Thyroid gland (tissue), 4 donors: ENCODE measurements at regions not wholly inside any gene's neighbourhood (a gene's known extent, or its start where the extent isn't known, plus 50 kb on each side); places are given as distances from the start of the nearest gene placed in this dataset.
"Not testable (repeated sequence)": the region's sequence is repeated elsewhere in the genome, so short reads cannot be mapped to it uniquely, and the experiment has no call there.

ENCODE experiments used
- DNase-seq, 2 donors: peaks; one replicate each; pipeline ENCODE4 v3.0.0-alpha.2; 2019
- H3K27ac ChIP-seq, 3 donors: fragments of 200-600 bp; sonication (generic); 1 replicate in 2 of 3; 2 replicates in 1 of 3; pipeline ENCODE4 v1.5.1; 2016 to 2019; ENCODE audit warnings: mild to moderate bottlenecking in 1 of 3, moderate library complexity in 1 of 3
- H3K27me3 ChIP-seq: fragments of 200-600 bp; sonication (generic); one replicate; pipeline ENCODE4 v1.5.1; 2019
- H3K36me3 ChIP-seq, 2 donors: fragments of 200-600 bp; sonication (generic); one replicate each; pipeline ENCODE4 v1.5.1; 2016 to 2019
- H3K4me1 ChIP-seq, 2 donors: fragments of 200-600 bp; sonication (generic); one replicate each; pipeline ENCODE4 v1.5.1; 2017 to 2019
- H3K4me3 ChIP-seq, 3 donors: fragments of 200-600 bp; sonication (generic); replicated peaks in 1 of 3; 1 replicate in 2 of 3; 2 replicates in 1 of 3; pipeline ENCODE4 v1.5.1; 2016; ENCODE audit warnings: mild to moderate bottlenecking in 1 of 3
- H3K9me3 ChIP-seq: fragments of 200-600 bp; sonication (generic); one replicate; pipeline ENCODE4 v1.5.1; 2017
- CTCF ChIP-seq, 6 experiments: fragments of 200-600 bp in 3 of 6; fragments of 450-650 bp in 3 of 6; sonication (generic) in 3 of 6; IDR thresholded peaks; one replicate each; pipeline ENCODE4 v1.5.1; 2016 to 2019; ENCODE audit warnings: antibody characterized with exemption in 6 of 6, mild to moderate bottlenecking in 2 of 6, inconsistent platforms in 1 of 6, moderate library complexity in 1 of 6
- POLR2A ChIP-seq, 2 donors: fragments of 450-650 bp; IDR thresholded peaks; one replicate each; pipeline ENCODE4 v1.6.1; 2017; ENCODE audit warnings: antibody characterized with exemption in 2 of 2, mild to moderate bottlenecking in 2 of 2, moderate library complexity in 1 of 2
- WGBS, 2 donors: methylation state at CpG; one replicate each; pipeline ENCODE4 v1.1.5; 2017; 5-methylcytosine and 5-hydroxymethylcytosine counted together
- intact Hi-C: fragments of 100-400 bp; cut with DNase I; formaldehyde crosslinking; loops from one replicate; pipeline ENCODE4 v1.15.1; 2023

GRCh38 chr3:153551536-153552285 lies 389.7 kb downstream of the RAP2B start:
- Histone ChIP-seq H3K27ac (no peak overlapping the region), H3K9me3 (no peaks in the 10 kb centered on the region), H3K4me3 (no peak overlapping the region), H3K4me1 (no peaks in the 10 kb centered on the region), H3K27me3 (no peaks in the 10 kb centered on the region), H3K36me3 (no peaks in the 10 kb centered on the region)
- 81 to 91% methylated on average over 4 of the region's 4 CpGs for WGBS, 2 donors
- TF ChIP-seq CTCF (IDR thresholded peaks at IDR 0.05) (no peak), POLR2A (IDR thresholded peaks at IDR 0.05) (no peak)
- DNase-seq: no peak
- intact Hi-C loops: no loop called here

- 85 to 88% methylated on average over 11 of the region's 11 CpGs for WGBS, 2 donors
- H3K27ac ChIP-seq: no peak overlapping the region
- no peaks in the 10 kb centered on the region for H3K36me3 ChIP-seq
- no peak overlapping the region for H3K4me3 ChIP-seq
- no peaks in the 10 kb centered on the region for H3K9me3 ChIP-seq
- TF ChIP-seq CTCF (IDR thresholded peaks at IDR 0.05): no peak
- no peak for TF ChIP-seq POLR2A (IDR thresholded peaks at IDR 0.05)
- H3K27me3 ChIP-seq: no peaks in the 10 kb centered on the region
- H3K4me1 ChIP-seq: no peaks in the 10 kb centered on the region
- intact Hi-C loops: no loop called here
- no peak for DNase-seq
These were observed 391.0 kb downstream of the RAP2B start for GRCh38 chr3:153552887-153553604.

GRCh38 chr3:153553605-153553945 lies 391.5 kb downstream of the RAP2B start:
- TF ChIP-seq CTCF (IDR thresholded peaks at IDR 0.05) (no peak), POLR2A (IDR thresholded peaks at IDR 0.05) (no peak)
- Histone ChIP-seq H3K4me3 (no peak overlapping the region), H3K27ac (no peak overlapping the region), H3K9me3 (no peaks in the 10 kb centered on the region), H3K27me3 (no peaks in the 10 kb centered on the region), H3K36me3 (no peaks in the 10 kb centered on the region), H3K4me1 (no peaks in the 10 kb centered on the region)
- intact Hi-C loops: no loop called here
- 78 to 84% methylated on average over 2 of the region's 2 CpGs for WGBS, 2 donors
- no peak for DNase-seq

- no peak for TF ChIP-seq CTCF (IDR thresholded peaks at IDR 0.05)
- no peak for TF ChIP-seq POLR2A (IDR thresholded peaks at IDR 0.05)
These were observed 393.9 kb downstream of the RAP2B start for GRCh38 chr3:153555919-153556318.

GRCh38 chr3:153559366-153559765 lies 397.3 kb downstream of the RAP2B start:
- H3K4me1 ChIP-seq, intact Hi-C loops, H3K4me3 ChIP-seq, H3K36me3 ChIP-seq, H3K27me3 ChIP-seq, H3K9me3 ChIP-seq, DNase-seq, H3K27ac ChIP-seq: not testable (repeated sequence)
- 86 to 90% methylated on average over 1 of the region's 1 CpG for WGBS, 2 donors

More at GRCh38 chr3:153555919-153556318, 393.9 kb downstream of the RAP2B start:
- Histone ChIP-seq H3K4me3 (no peak overlapping the region), H3K27ac (no peak overlapping the region), H3K4me1 (no peaks in the 10 kb centered on the region), H3K36me3 (no peaks in the 10 kb centered on the region), H3K27me3 (no peaks in the 10 kb centered on the region), H3K9me3 (no peaks in the 10 kb centered on the region)
- 52 to 83% methylated on average over 2 of the region's 2 CpGs for WGBS, 2 donors
- intact Hi-C loops: no loop called here
- DNase-seq: no peak
